GM23248 (cell line): ENCODE measurements at regions not wholly inside any gene's neighbourhood (a gene's known extent, or its start where the extent isn't known, plus 50 kb on each side); places are given as distances from the start of the nearest gene placed in this dataset.

ENCODE experiments used
- DNase-seq: peaks from one replicate; pipeline ENCODE4 v3.0.0-alpha.2; 2015
- H2AFZ ChIP-seq: fragments of 200-600 bp; sonication (generic); 2 replicates; pipeline ENCODE4 v1.6.1; 2016; ENCODE audit warnings: antibody characterized with exemption
- H3F3A ChIP-seq: fragments of 200-600 bp; sonication (generic); 2 replicates; pipeline ENCODE4 v1.6.1; 2016; ENCODE audit warnings: mild to moderate bottlenecking, antibody characterized with exemption, mixed run types; ENCODE audit not compliant: insufficient read depth
- H3K27ac ChIP-seq: fragments of 200-600 bp; sonication (generic); 2 replicates; pipeline ENCODE4 v1.5.1; 2016; ENCODE audit warnings: mild to moderate bottlenecking
- H3K27me3 ChIP-seq: fragments of 200-600 bp; sonication (generic); replicated peaks from 2 replicates; pipeline ENCODE4 v1.6.1; 2016; ENCODE audit warnings: mild to moderate bottlenecking; ENCODE audit not compliant: insufficient read depth
- H3K36me3 ChIP-seq: fragments of 200-600 bp; sonication (generic); 2 replicates; pipeline ENCODE4 v1.6.1; 2016; ENCODE audit warnings: low read depth, mild to moderate bottlenecking
- H3K4me1 ChIP-seq: fragments of 200-600 bp; sonication (generic); 2 replicates; pipeline ENCODE4 v1.6.1; 2016; ENCODE audit warnings: mild to moderate bottlenecking; ENCODE audit not compliant: insufficient read depth
- H3K4me2 ChIP-seq: fragments of 200-600 bp; sonication (generic); one replicate; pipeline ENCODE4 v1.6.1; 2016; ENCODE audit warnings: mild to moderate bottlenecking; ENCODE audit not compliant: unreplicated experiment
- H3K4me3 ChIP-seq: fragments of 200-600 bp; sonication (generic); 2 replicates; pipeline ENCODE4 v1.5.1; 2016; ENCODE audit warnings: mild to moderate bottlenecking
- H3K79me2 ChIP-seq: fragments of 200-600 bp; sonication (generic); 2 replicates; pipeline ENCODE4 v1.6.1; 2016; ENCODE audit warnings: mild to moderate bottlenecking; ENCODE audit not compliant: insufficient read depth
- H3K9ac ChIP-seq: fragments of 200-600 bp; sonication (generic); 2 replicates; pipeline ENCODE4 v1.6.1; 2016; ENCODE audit warnings: mild to moderate bottlenecking
- H3K9me2 ChIP-seq: fragments of 200-600 bp; sonication (generic); 2 replicates; pipeline ENCODE4 v1.6.1; 2016; ENCODE audit warnings: mixed run types, mild to moderate bottlenecking, moderate library complexity; ENCODE audit not compliant: insufficient read depth
- H3K9me3 ChIP-seq: fragments of 200-600 bp; sonication (generic); one replicate; pipeline ENCODE4 v1.6.1; 2017; ENCODE audit warnings: low read depth
- H4K20me1 ChIP-seq: fragments of 200-600 bp; sonication (generic); 2 replicates; pipeline ENCODE4 v1.6.0; 2016; ENCODE audit not compliant: insufficient read depth
- EZH2 ChIP-seq: fragments of 200-600 bp; sonication (generic); IDR thresholded peaks from 2 replicates; pipeline ENCODE4 v1.6.1; 2018; ENCODE audit warnings: antibody characterized with exemption, mild to moderate bottlenecking; ENCODE audit not compliant: insufficient read depth, poor library complexity, severe bottlenecking
- EZH2phosphoT487 ChIP-seq: fragments of 200-600 bp; sonication (generic); IDR thresholded peaks from 2 replicates; pipeline ENCODE4 v1.6.1; 2018; ENCODE audit warnings: antibody characterized with exemption, moderate library complexity, mild to moderate bottlenecking, low read depth; ENCODE audit not compliant: insufficient read depth
- whole genome bisulfite sequencing, 2 experiments: methylation state at CpG; one replicate each; pipeline ENCODE4 v1.1.6; 2015 to 2017; ENCODE audit warnings: low lambda C conversion rate in 2 of 2, low coverage in 1 of 2; ENCODE audit errors: missing lambda C conversion rate in 2 of 2; 5-methylcytosine and 5-hydroxymethylcytosine counted together
- in situ Hi-C: fragments of 300-500 bp; cut with MboI; formaldehyde crosslinking; loops from 2 replicates; pipeline ENCODE4 v1.15.0; 2020

GRCh38 chr11:32255841-32256240 is 165.0 kb downstream of the RCN1 start:
- Histone ChIP-seq H3K9me3 (no peaks in the 10 kb centered on the region), H3K9ac (no peak overlapping the region), H3K27me3 (peaks cover 51% of the 10 kb centered on the region), H3K4me3 (no peak overlapping the region), H2AFZ (no peak overlapping the region), H3K79me2 (no peaks in the 10 kb centered on the region), H3K36me3 (no peaks in the 10 kb centered on the region), H3K4me1 (no peaks in the 10 kb centered on the region), H3F3A (no peaks in the 10 kb centered on the region), H3K27ac (no peak overlapping the region), H3K9me2 (no peaks in the 10 kb centered on the region), H4K20me1 (no peaks in the 10 kb centered on the region), H3K4me2 (no peak overlapping the region)
- 10 to 11% methylated on average over 8 of the region's 8 CpGs for WGBS, 2 experiments
- in situ Hi-C loops: no loop called here
- no peak for DNase-seq
- TF ChIP-seq EZH2 (no peak), EZH2phosphoT487 (no peak)

- peaks cover 45% of the 10 kb centered on the region for H3K27me3 ChIP-seq
- no peaks in the 10 kb centered on the region for H3K9me3 ChIP-seq
- no peak overlapping the region for H3K9ac ChIP-seq
- H3K4me2 ChIP-seq: no peak overlapping the region
- in situ Hi-C loops: no loop called here
- no peaks in the 10 kb centered on the region for H4K20me1 ChIP-seq
- no peak overlapping the region for H3K4me3 ChIP-seq
- no peak for DNase-seq
- TF ChIP-seq EZH2phosphoT487 (no peak), EZH2 (no peak)
- H2AFZ ChIP-seq: no peak overlapping the region
- H3K36me3 ChIP-seq: no peaks in the 10 kb centered on the region
- no peaks in the 10 kb centered on the region for H3K79me2 ChIP-seq
- H3F3A ChIP-seq: no peaks in the 10 kb centered on the region
- WGBS, 2 experiments: 21 to 29% methylated on average over 4 of the region's 4 CpGs
- no peaks in the 10 kb centered on the region for H3K9me2 ChIP-seq
- no peaks in the 10 kb centered on the region for H3K4me1 ChIP-seq
- H3K27ac ChIP-seq: no peak overlapping the region
Observed at GRCh38 chr11:32256466-32256865, 165.6 kb downstream of the RCN1 start.

- H3K27ac ChIP-seq: no peak overlapping the region
- no peak overlapping the region for H3K4me2 ChIP-seq
- no peaks in the 10 kb centered on the region for H3K36me3 ChIP-seq
- peak; percentile 30 for DNase-seq
- 17 to 26% methylated on average over 3 of the region's 3 CpGs for WGBS, 2 experiments
- no peaks in the 10 kb centered on the region for H4K20me1 ChIP-seq
- in situ Hi-C loops: no loop called here
- H3K9me2 ChIP-seq: no peaks in the 10 kb centered on the region
- H3K9ac ChIP-seq: no peak overlapping the region
- H2AFZ ChIP-seq: no peak overlapping the region
- no peaks in the 10 kb centered on the region for H3K79me2 ChIP-seq
- H3K27me3 ChIP-seq: peaks cover 29% of the 10 kb centered on the region
- H3K4me3 ChIP-seq: no peak overlapping the region
- H3F3A ChIP-seq: no peaks in the 10 kb centered on the region
- H3K9me3 ChIP-seq: no peaks in the 10 kb centered on the region
- no peaks in the 10 kb centered on the region for H3K4me1 ChIP-seq
- no peak for TF ChIP-seq EZH2phosphoT487
- no peak for TF ChIP-seq EZH2
Observed at GRCh38 chr11:32259641-32260081, 168.8 kb downstream of the RCN1 start.

- H3K27me3 ChIP-seq: peaks cover 14% of the 10 kb centered on the region; the same call in 1 of the 2 replicates
- no peak overlapping the region for H3K27ac ChIP-seq
- WGBS, 2 experiments: 0 to 7% methylated on average over 1 of the region's 1 CpG
- no peaks in the 10 kb centered on the region for H3F3A ChIP-seq
- H3K4me3 ChIP-seq: no peak overlapping the region
- H3K9me3 ChIP-seq: no peaks in the 10 kb centered on the region
- no peak overlapping the region for H3K9ac ChIP-seq
- DNase-seq: no peak
- no peaks in the 10 kb centered on the region for H3K4me1 ChIP-seq
- H2AFZ ChIP-seq: no peak overlapping the region
- H3K4me2 ChIP-seq: no peak overlapping the region
- no peaks in the 10 kb centered on the region for H3K79me2 ChIP-seq
- in situ Hi-C loops: no loop called here
- no peaks in the 10 kb centered on the region for H3K36me3 ChIP-seq
- H4K20me1 ChIP-seq: no peaks in the 10 kb centered on the region
- TF ChIP-seq EZH2phosphoT487 (no peak), EZH2 (no peak)
- H3K9me2 ChIP-seq: no peaks in the 10 kb centered on the region
Observed at GRCh38 chr11:32262367-32262766, 171.5 kb downstream of the RCN1 start.

- Histone ChIP-seq H3K4me2 (no peak overlapping the region), H3F3A (no peaks in the 10 kb centered on the region), H3K9me2 (no peaks in the 10 kb centered on the region), H3K79me2 (no peaks in the 10 kb centered on the region), H3K36me3 (no peaks in the 10 kb centered on the region), H4K20me1 (no peaks in the 10 kb centered on the region), H3K4me1 (no peaks in the 10 kb centered on the region), H2AFZ (no peak overlapping the region), H3K27me3 (peaks cover 18% of the 10 kb centered on the region; the same call in 1 of the 2 replicates), H3K9ac (no peak overlapping the region), H3K4me3 (no peak overlapping the region), H3K27ac (no peak overlapping the region), H3K9me3 (no peaks in the 10 kb centered on the region)
- DNase-seq: no peak
- TF ChIP-seq EZH2phosphoT487: no peak
- TF ChIP-seq EZH2: no peak
- WGBS, 2 experiments: 0 to 8% methylated on average over 1 of the region's 1 CpG
- in situ Hi-C loops: no loop called here
Observed at GRCh38 chr11:32265911-32266310, 169.4 kb downstream of the WT1 start.
